ENCODE measurements at regions not wholly inside any gene's neighbourhood (a gene's known extent, or its start where the extent isn't known, plus 50 kb on each side); places are given as distances from the start of the nearest gene placed in this dataset.

DNA sequence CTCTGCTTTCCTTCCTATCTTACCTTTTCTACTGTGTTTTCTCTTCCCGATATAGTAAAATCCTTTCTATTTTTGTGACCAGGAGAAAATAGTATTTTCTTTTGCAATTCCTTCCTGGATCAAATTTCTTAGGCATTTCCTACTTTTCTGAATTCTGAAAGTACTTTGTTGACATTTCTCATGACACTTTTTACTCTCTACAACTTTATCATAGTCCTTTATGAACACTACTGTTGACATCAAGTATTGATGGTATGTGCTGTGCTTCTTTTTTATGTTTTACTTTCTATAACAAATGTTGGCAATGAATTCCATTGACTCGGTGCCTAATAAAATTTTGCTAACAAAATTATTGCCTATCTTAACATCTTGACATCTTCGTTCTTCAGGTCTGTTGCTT is 217.7 kb upstream of the TCF4 start:
- TF ChIP-seq, protein P1, sequence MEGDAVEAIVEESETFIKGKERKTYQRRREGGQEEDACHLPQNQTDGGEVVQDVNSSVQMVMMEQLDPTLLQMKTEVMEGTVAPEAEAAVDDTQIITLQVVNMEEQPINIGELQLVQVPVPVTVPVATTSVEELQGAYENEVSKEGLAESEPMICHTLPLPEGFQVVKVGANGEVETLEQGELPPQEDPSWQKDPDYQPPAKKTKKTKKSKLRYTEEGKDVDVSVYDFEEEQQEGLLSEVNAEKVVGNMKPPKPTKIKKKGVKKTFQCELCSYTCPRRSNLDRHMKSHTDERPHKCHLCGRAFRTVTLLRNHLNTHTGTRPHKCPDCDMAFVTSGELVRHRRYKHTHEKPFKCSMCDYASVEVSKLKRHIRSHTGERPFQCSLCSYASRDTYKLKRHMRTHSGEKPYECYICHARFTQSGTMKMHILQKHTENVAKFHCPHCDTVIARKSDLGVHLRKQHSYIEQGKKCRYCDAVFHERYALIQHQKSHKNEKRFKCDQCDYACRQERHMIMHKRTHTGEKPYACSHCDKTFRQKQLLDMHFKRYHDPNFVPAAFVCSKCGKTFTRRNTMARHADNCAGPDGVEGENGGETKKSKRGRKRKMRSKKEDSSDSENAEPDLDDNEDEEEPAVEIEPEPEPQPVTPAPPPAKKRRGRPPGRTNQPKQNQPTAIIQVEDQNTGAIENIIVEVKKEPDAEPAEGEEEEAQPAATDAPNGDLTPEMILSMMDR (conservative IDR thresholded peaks at IDR 0.05 in 1 of 2, IDR thresholded peaks at IDR 0.05 in 1 of 2; ENCODE audit: low read depth in 1 of 2, low read length in 2 of 2): no peak
- TF ChIP-seq EZH2 (IDR thresholded peaks at IDR 0.05; ENCODE audit: low read length, missing control alignments): no peak

Data from fibroblast of lung (primary cell).